ENCODE measurements at regions not wholly inside any gene's neighbourhood (a gene's known extent, or its start where the extent isn't known, plus 50 kb on each side); places are given as distances from the start of the nearest gene placed in this dataset.

DNA sequence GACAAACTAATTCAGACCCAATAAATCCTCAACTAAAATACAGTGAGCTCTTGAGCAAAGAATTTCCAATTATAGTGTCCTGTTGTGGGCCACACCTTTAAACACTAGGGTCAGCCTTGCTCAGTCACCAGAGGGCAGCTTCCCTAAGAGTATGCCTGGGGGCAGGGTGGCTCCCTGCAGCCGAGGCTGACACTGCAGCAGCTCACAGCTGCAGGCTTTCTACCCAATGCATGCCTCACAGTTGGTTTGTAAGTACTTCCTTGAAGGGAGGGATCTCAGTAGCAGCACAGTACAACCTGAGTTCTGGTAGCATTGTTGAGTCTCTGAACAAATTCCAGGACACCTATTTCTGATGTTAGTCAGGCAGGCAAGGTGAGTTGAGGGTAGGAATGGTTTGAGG, 335.6 kb downstream of the TUSC7 start:
- ATAC-seq (ENCODE audit: poor library complexity) (no peak), DNase-seq (no peak)
- intact Hi-C loops (cut with DNase I, micrococcal nuclease): no loop called here
- H3K27me3 ChIP-seq (ENCODE audit: control insufficient read depth in 1 of 2, insufficient read depth in 2 of 2, low read length in 2 of 2): no peaks in the 10 kb centered on the region
- no peaks in the 10 kb centered on the region for H3K4me1 ChIP-seq (ENCODE audit: insufficient read depth, low read length)
- H3K36me3 ChIP-seq (ENCODE audit: insufficient read depth, low read length): no peaks in the 10 kb centered on the region
- no peaks in the 10 kb centered on the region for H3K4me1 Mint-ChIP-seq (ENCODE audit: low read depth)
- no peak overlapping the region for H3K27ac ChIP-seq (ENCODE audit: low read depth in 1 of 2, low read length in 2 of 2)
- no peak overlapping the region for H3K27ac Mint-ChIP-seq
- H3K9me3 ChIP-seq (ENCODE audit: control insufficient read depth in 1 of 2, insufficient read depth in 1 of 2, low read length in 2 of 2): peaks cover 0 to 11% of the 10 kb centered on the region in 2 experiments
- TF ChIP-seq, protein P1, sequence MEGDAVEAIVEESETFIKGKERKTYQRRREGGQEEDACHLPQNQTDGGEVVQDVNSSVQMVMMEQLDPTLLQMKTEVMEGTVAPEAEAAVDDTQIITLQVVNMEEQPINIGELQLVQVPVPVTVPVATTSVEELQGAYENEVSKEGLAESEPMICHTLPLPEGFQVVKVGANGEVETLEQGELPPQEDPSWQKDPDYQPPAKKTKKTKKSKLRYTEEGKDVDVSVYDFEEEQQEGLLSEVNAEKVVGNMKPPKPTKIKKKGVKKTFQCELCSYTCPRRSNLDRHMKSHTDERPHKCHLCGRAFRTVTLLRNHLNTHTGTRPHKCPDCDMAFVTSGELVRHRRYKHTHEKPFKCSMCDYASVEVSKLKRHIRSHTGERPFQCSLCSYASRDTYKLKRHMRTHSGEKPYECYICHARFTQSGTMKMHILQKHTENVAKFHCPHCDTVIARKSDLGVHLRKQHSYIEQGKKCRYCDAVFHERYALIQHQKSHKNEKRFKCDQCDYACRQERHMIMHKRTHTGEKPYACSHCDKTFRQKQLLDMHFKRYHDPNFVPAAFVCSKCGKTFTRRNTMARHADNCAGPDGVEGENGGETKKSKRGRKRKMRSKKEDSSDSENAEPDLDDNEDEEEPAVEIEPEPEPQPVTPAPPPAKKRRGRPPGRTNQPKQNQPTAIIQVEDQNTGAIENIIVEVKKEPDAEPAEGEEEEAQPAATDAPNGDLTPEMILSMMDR (IDR thresholded peaks at IDR 0.05): no peak
- H3K4me3 Mint-ChIP-seq: no peak overlapping the region
- H3K36me3 Mint-ChIP-seq (ENCODE audit: low read depth): no peaks in the 10 kb centered on the region
- CTCF ChIA-PET: no interaction called here
- POLR2A ChIA-PET: no interaction called here
- H3K27me3 Mint-ChIP-seq: no peaks in the 10 kb centered on the region
- H3K9me3 Mint-ChIP-seq: no peaks in the 10 kb centered on the region
- no peak overlapping the region for H3K4me3 ChIP-seq (ENCODE audit: low read length)

DNA sequence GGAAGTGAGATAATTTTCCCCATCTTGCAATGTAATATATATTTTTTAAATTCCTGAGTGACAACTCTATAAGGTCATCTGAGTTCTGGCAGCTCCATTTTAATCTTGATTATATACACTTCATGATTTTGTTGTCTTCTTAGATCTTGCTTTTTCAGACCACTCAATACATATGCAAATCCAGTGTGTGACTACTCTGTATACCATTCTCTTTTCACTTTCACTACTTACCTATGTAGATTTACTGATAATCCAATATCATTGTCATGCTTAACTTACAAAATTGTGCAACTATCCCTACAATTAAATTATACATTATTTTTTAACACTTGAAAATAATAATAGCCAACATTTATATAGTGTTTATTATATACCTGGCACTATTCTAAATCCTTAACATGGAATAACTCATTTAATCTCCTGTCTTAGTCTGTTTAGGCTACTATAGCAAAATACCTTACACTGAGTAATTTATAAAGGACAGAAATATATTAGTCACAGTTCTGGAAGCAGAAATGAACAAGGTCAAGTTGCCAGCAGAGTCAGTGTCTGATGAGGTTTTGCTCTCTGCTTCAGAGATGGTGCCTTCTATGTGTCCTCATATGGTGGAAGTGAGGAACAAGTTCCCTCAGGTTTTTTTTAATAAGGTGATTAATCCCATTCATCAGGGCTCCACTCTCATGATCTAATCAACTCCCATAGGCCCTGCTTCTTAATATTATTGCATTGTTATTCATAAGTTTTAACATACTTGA, 338.5 kb downstream of the TUSC7 start:
- Histone ChIP-seq H3K4me1 (ENCODE audit: insufficient read depth, low read length) (no peaks in the 10 kb centered on the region), H3K4me3 (ENCODE audit: low read length) (no peak overlapping the region), H3K9me3 (ENCODE audit: control insufficient read depth in 1 of 2, insufficient read depth in 1 of 2, low read length in 2 of 2) (peaks cover 0 to 14% of the 10 kb centered on the region in 2 experiments), H3K27me3 (ENCODE audit: control insufficient read depth in 1 of 2, insufficient read depth in 2 of 2, low read length in 2 of 2) (no peaks in the 10 kb centered on the region), H3K27ac (ENCODE audit: low read depth in 1 of 2, low read length in 2 of 2) (no peak overlapping the region), H3K36me3 (ENCODE audit: insufficient read depth, low read length) (no peaks in the 10 kb centered on the region)
- intact Hi-C loops (cut with DNase I, micrococcal nuclease): no loop called here
- ChIA-PET CTCF (no interaction called here), POLR2A (no interaction called here)
- DNase-seq (no peak), ATAC-seq (ENCODE audit: poor library complexity) (no peak)
- H3K4me3 Mint-ChIP-seq: no peak overlapping the region
- peaks cover 2% of the 10 kb centered on the region for H3K9me3 Mint-ChIP-seq
- TF ChIP-seq, protein P1 (IDR thresholded peaks at IDR 0.05): no peak
- H3K27me3 Mint-ChIP-seq: no peaks in the 10 kb centered on the region
- no peaks in the 10 kb centered on the region for H3K36me3 Mint-ChIP-seq (ENCODE audit: low read depth)
- H3K4me1 Mint-ChIP-seq (ENCODE audit: low read depth): no peaks in the 10 kb centered on the region
- no peak overlapping the region for H3K27ac Mint-ChIP-seq

DNA sequence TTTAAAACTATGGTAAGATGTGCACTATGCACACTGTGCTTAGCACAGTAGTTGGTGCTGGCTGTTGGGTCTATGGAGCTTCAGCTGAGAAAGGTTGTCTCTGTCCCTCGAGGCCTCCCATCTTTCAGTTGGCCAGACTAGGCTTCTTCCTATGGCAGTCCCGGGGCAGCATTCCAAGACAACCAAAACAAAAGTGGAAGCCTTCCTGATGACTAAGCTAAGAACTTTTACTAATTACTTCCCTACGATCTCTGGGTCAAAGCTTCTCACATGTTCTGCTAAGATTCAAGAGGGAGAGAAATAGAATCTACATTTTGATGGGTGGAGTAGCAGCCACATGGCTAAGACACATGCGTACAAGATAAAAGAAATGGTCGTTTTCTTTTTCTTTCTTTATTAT, 342.8 kb downstream of the TUSC7 start:
- DNase-seq (no peak), ATAC-seq (ENCODE audit: poor library complexity) (no peak)
- H3K4me3 Mint-ChIP-seq: no peak overlapping the region
- no peaks in the 10 kb centered on the region for H3K27me3 ChIP-seq (ENCODE audit: control insufficient read depth in 1 of 2, insufficient read depth in 2 of 2, low read length in 2 of 2)
- H3K27ac Mint-ChIP-seq: no peak overlapping the region
- H3K4me1 Mint-ChIP-seq (ENCODE audit: low read depth): no peaks in the 10 kb centered on the region
- TF ChIP-seq, protein P1 (IDR thresholded peaks at IDR 0.05): no peak
- H3K4me3 ChIP-seq (ENCODE audit: low read length): no peak overlapping the region
- H3K36me3 ChIP-seq (ENCODE audit: insufficient read depth, low read length): no peaks in the 10 kb centered on the region
- ChIA-PET POLR2A (no interaction called here), CTCF (no interaction called here)
- H3K27me3 Mint-ChIP-seq: no peaks in the 10 kb centered on the region
- intact Hi-C loops (cut with DNase I, micrococcal nuclease): no loop called here
- H3K9me3 ChIP-seq (ENCODE audit: control insufficient read depth in 1 of 2, insufficient read depth in 1 of 2, low read length in 2 of 2): peaks cover 0 to 8% of the 10 kb centered on the region in 2 experiments
- H3K4me1 ChIP-seq (ENCODE audit: insufficient read depth, low read length): no peaks in the 10 kb centered on the region
- H3K36me3 Mint-ChIP-seq (ENCODE audit: low read depth): no peaks in the 10 kb centered on the region
- peaks cover 2% of the 10 kb centered on the region for H3K9me3 Mint-ChIP-seq
- H3K27ac ChIP-seq (ENCODE audit: low read depth in 1 of 2, low read length in 2 of 2): no peak overlapping the region

Measured in CD4-positive, alpha-beta T cell (primary cell).